HAP-1 (cell line): ENCODE measurements at regions not wholly inside any gene's neighbourhood (a gene's known extent, or its start where the extent isn't known, plus 50 kb on each side); places are given as distances from the start of the nearest gene placed in this dataset.
"Not testable (repeated sequence)": the region's sequence is repeated elsewhere in the genome, so short reads cannot be mapped to it uniquely, and the experiment has no call there.

Experiments used
- DNase-seq, 2 experiments: peaks; one replicate each; pipeline ENCODE4 v3.0.0-alpha.2; 2016 to 2020; ENCODE audit warnings: low spot score in 2 of 2
- H3K27me3 ChIP-seq: fragments of 250-450 bp; sonication (Bioruptor Pico); 2 replicates; pipeline ENCODE4 v1.5.1; 2020; ENCODE audit warnings: low read depth, mild to moderate bottlenecking, moderate library complexity
- H3K36me3 ChIP-seq: fragments of 250-450 bp; sonication (Bioruptor Pico); replicated peaks from 2 replicates; pipeline ENCODE4 v1.5.1; 2020; ENCODE audit warnings: mild to moderate bottlenecking
- H3K4me1 ChIP-seq: fragments of 250-450 bp; sonication (Bioruptor Pico); 2 replicates; pipeline ENCODE4 v1.5.1; 2020; ENCODE audit warnings: mild to moderate bottlenecking
- H3K4me3 ChIP-seq: fragments of 250-450 bp; sonication (Bioruptor Pico); 2 replicates; pipeline ENCODE4 v1.5.1; 2020; ENCODE audit warnings: mild to moderate bottlenecking, moderate library complexity
- H3K9me3 ChIP-seq: fragments of 250-450 bp; sonication (Bioruptor Pico); 2 replicates; pipeline ENCODE4 v1.5.1; 2020; ENCODE audit warnings: mild to moderate bottlenecking, moderate library complexity
- in situ Hi-C: fragments of 300-500 bp; cut with MboI; formaldehyde crosslinking; loops from 3 replicates; pipeline ENCODE4 v1.14.3; 2020; ENCODE audit warnings: low sequenced_read_pairs, inconsistent platforms, mixed read lengths

DNA sequence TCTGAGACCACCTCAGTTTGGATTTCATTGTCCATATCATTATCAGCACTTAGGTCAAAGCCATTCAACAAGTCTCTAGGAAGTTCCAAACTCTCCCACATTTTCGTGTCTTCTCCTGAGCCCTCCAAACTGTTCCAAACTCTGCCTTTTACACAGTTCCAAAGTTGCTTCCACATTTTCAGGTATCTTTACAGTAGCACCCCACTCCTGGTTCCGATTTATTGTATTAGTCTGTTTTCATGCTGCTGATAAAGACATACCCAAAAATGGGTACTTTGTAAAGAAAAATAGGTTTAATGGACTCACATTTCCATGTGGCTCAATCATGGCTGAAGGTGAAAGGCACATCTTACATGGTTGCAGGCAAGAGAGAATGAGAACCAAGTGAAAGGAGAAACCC lies 646.4 kb upstream of the LRFN5 start:
- H3K9me3 ChIP-seq, DNase-seq, H3K27me3 ChIP-seq, H3K4me1 ChIP-seq, in situ Hi-C loops, H3K36me3 ChIP-seq, H3K4me3 ChIP-seq: not testable (repeated sequence)

- Histone ChIP-seq H3K4me1 (no peaks in the 10 kb centered on the region), H3K9me3 (no peaks in the 10 kb centered on the region), H3K4me3 (no peak overlapping the region), H3K36me3 (no peaks in the 10 kb centered on the region), H3K27me3 (no peaks in the 10 kb centered on the region)
- in situ Hi-C loops: no loop called here
- no peak for DNase-seq
These were observed 651.6 kb upstream of the LRFN5 start for GRCh38 chr14:40955131-40955505.

GRCh38 chr14:40954448-40955130 lies 652.1 kb upstream of the LRFN5 start:
- H3K27me3 ChIP-seq, H3K36me3 ChIP-seq, DNase-seq, H3K4me3 ChIP-seq, in situ Hi-C loops, H3K4me1 ChIP-seq, H3K9me3 ChIP-seq: not testable (repeated sequence)

DNA sequence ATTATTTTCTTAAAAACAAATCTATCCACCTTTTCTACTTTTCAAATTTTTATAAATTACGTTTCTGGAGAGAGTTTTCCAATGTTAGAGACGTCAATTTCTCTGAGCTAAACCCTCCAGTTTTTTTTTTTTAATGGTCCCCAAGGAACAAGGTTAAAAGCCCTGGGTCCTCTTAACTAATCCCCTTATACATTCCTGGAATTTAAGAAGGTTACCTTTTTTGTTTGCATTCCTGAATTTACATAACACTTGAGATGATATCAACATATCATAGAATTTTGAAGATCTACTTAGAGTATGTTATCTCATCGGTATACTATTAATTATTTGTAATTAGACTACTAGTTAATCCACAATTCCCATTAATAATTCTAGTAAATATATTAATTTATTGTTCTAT lies 662.2 kb upstream of the LRFN5 start:
- peak in 1 of 2 experiments; percentile 49 for DNase-seq
- Histone ChIP-seq H3K4me1 (no peaks in the 10 kb centered on the region), H3K36me3 (no peaks in the 10 kb centered on the region), H3K9me3 (no peaks in the 10 kb centered on the region), H3K27me3 (no peaks in the 10 kb centered on the region), H3K4me3 (no peak overlapping the region)
- in situ Hi-C loops: no loop called here

GRCh38 chr14:40936861-40937260 lies 669.8 kb upstream of the LRFN5 start:
- Histone ChIP-seq H3K4me3 (no peak overlapping the region), H3K9me3 (no peaks in the 10 kb centered on the region), H3K36me3 (no peaks in the 10 kb centered on the region), H3K4me1 (no peaks in the 10 kb centered on the region), H3K27me3 (no peaks in the 10 kb centered on the region)
- no peak for DNase-seq
- in situ Hi-C loops: no loop called here

- H3K36me3 ChIP-seq: no peaks in the 10 kb centered on the region
- in situ Hi-C loops: no loop called here
- DNase-seq: no peak
- H3K9me3 ChIP-seq: no peaks in the 10 kb centered on the region
- H3K27me3 ChIP-seq: no peaks in the 10 kb centered on the region
- no peaks in the 10 kb centered on the region for H3K4me1 ChIP-seq
- H3K4me3 ChIP-seq: no peak overlapping the region
These were observed 686.3 kb upstream of the LRFN5 start for GRCh38 chr14:40920380-40920779.

DNA sequence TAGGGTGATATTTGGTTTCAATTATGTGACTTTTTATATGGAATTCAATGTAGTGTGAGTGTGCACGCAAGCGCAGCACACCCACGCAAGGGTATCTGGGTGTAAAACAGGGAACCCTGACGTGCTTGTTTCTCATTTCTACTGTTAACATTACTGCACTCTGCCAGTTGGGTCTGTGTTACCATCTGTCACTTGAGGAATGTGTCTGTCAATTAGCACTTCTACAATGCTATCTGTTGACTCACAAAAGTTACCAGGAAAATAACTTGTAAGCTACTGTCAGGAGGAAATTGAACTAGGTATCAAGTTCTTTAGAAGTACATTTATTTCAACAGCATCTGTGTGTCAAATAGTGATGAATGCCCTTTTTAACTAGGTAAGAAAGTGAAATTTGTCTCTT lies 695.5 kb upstream of the LRFN5 start:
- no peaks in the 10 kb centered on the region for H3K36me3 ChIP-seq
- H3K9me3 ChIP-seq: no peaks in the 10 kb centered on the region
- H3K4me3 ChIP-seq: no peak overlapping the region
- in situ Hi-C loops: no loop called here
- H3K4me1 ChIP-seq: no peaks in the 10 kb centered on the region
- no peak for DNase-seq
- no peaks in the 10 kb centered on the region for H3K27me3 ChIP-seq

- Histone ChIP-seq H3K9me3 (no peaks in the 10 kb centered on the region), H3K36me3 (no peaks in the 10 kb centered on the region), H3K4me1 (no peaks in the 10 kb centered on the region), H3K4me3 (no peak overlapping the region), H3K27me3 (no peaks in the 10 kb centered on the region)
- in situ Hi-C loops: no loop called here
- DNase-seq: no peak
These were observed 696.8 kb upstream of the LRFN5 start for GRCh38 chr14:40909906-40910305.

DNA sequence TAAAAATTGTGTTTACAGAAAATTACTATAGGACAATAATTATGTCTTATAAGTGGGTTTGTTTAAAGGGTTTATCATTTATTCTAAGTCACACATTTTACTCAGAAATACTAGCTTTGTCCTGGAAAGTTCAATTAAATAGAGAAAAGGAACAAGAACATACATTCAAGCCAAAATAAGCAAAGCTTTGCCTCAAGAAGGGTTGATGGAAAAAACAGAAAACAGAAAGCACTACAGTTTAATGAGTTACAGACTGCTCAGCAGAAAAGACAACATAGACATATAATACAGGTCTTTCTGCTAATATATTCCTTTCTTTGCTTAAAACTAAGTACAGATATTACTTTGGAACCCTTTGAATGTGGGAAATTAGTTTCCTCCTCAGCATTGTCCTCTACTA lies 703.0 kb upstream of the LRFN5 start:
- no peak for DNase-seq
- no peaks in the 10 kb centered on the region for H3K36me3 ChIP-seq
- in situ Hi-C loops: no loop called here
- H3K4me1 ChIP-seq: no peaks in the 10 kb centered on the region
- no peak overlapping the region for H3K4me3 ChIP-seq
- H3K9me3 ChIP-seq: no peaks in the 10 kb centered on the region
- no peaks in the 10 kb centered on the region for H3K27me3 ChIP-seq

- Histone ChIP-seq H3K9me3 (no peaks in the 10 kb centered on the region), H3K36me3 (no peaks in the 10 kb centered on the region)
- in situ Hi-C loops: no loop called here
These were observed 707.2 kb upstream of the LRFN5 start for GRCh38 chr14:40899435-40899834.

GRCh38 chr14:40894846-40895245 lies 711.8 kb upstream of the LRFN5 start:
- H3K36me3 ChIP-seq: no peaks in the 10 kb centered on the region
- no peak for DNase-seq
- no peaks in the 10 kb centered on the region for H3K27me3 ChIP-seq
- in situ Hi-C loops: no loop called here
- no peak overlapping the region for H3K4me3 ChIP-seq
- H3K9me3 ChIP-seq: no peaks in the 10 kb centered on the region
- H3K4me1 ChIP-seq: no peaks in the 10 kb centered on the region

More at GRCh38 chr14:40899435-40899834, 707.2 kb upstream of the LRFN5 start:
- H3K4me3 ChIP-seq: no peak overlapping the region
- H3K27me3 ChIP-seq: no peaks in the 10 kb centered on the region
- no peak for DNase-seq
- no peaks in the 10 kb centered on the region for H3K4me1 ChIP-seq

- in situ Hi-C loops: no loop called here
- no peak for DNase-seq
- Histone ChIP-seq H3K9me3 (no peaks in the 10 kb centered on the region), H3K4me1 (no peaks in the 10 kb centered on the region), H3K27me3 (no peaks in the 10 kb centered on the region), H3K36me3 (no peaks in the 10 kb centered on the region), H3K4me3 (no peak overlapping the region)
These were observed 717.5 kb upstream of the LRFN5 start for GRCh38 chr14:40889126-40889525.

- in situ Hi-C loops: no loop called here
- H3K9me3 ChIP-seq: no peaks in the 10 kb centered on the region
These were observed 718.8 kb upstream of the LRFN5 start for GRCh38 chr14:40887912-40888311.

GRCh38 chr14:40870252-40870651 lies 736.4 kb upstream of the LRFN5 start:
- in situ Hi-C loops: no loop called here
- no peaks in the 10 kb centered on the region for H3K4me1 ChIP-seq
- H3K9me3 ChIP-seq: no peaks in the 10 kb centered on the region
- no peaks in the 10 kb centered on the region for H3K36me3 ChIP-seq
- no peak overlapping the region for H3K4me3 ChIP-seq
- H3K27me3 ChIP-seq: no peaks in the 10 kb centered on the region
- DNase-seq: peak in 1 of 2 experiments; percentile 4

More at GRCh38 chr14:40887912-40888311, 718.8 kb upstream of the LRFN5 start:
- no peak overlapping the region for H3K4me3 ChIP-seq
- H3K27me3 ChIP-seq: no peaks in the 10 kb centered on the region
- H3K4me1 ChIP-seq: no peaks in the 10 kb centered on the region
- no peaks in the 10 kb centered on the region for H3K36me3 ChIP-seq
- no peak for DNase-seq

- DNase-seq: no peak
- Histone ChIP-seq H3K36me3 (no peaks in the 10 kb centered on the region), H3K4me3 (no peak overlapping the region), H3K4me1 (no peaks in the 10 kb centered on the region), H3K27me3 (no peaks in the 10 kb centered on the region), H3K9me3 (no peaks in the 10 kb centered on the region)
- in situ Hi-C loops: no loop called here
These were observed 747.6 kb upstream of the LRFN5 start for GRCh38 chr14:40859055-40859454.
